ENCODE measurements at regions not wholly inside any gene's neighbourhood (a gene's known extent, or its start where the extent isn't known, plus 50 kb on each side); places are given as distances from the start of the nearest gene placed in this dataset.

DNA sequence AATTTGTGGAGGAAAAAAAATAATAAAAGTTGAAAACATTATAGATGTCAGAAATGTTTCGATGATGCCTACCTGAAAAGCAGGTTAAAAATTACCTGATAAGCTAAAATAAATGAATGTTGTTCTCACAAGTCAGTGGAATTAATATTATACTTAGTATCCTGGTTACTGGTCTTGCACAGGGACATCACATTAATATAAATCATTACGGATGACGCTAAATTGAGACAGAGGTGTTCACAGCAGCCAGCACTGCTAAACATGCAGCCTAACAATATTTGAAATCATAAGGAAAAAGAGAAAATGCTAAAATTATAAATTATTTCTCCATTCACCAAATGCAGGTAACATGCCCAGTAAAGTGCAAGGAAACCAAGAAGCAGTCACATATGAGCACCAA, 1130.0 kb downstream of the STPG2 start:
- no peak for DNase-seq
- H3K9me3 ChIP-seq, result no peaks in the 10 kb centered on the region
- intact Hi-C loops (cut with DNase I), result no loop called here
- no peaks in the 10 kb centered on the region for H3K36me3 ChIP-seq
- no peaks in the 10 kb centered on the region for H3K27me3 ChIP-seq
- 94 to 97% methylated on average over 3 of the region's 3 CpGs for WGBS, 2 donors
- no peaks in the 10 kb centered on the region for H3K4me1 ChIP-seq
- no peak for TF ChIP-seq CTCF (IDR thresholded peaks at IDR 0.05)
- H3K4me3 ChIP-seq (replicated peaks in 1 of 3), result no peak overlapping the region
- no peak overlapping the region for H3K27ac ChIP-seq

GRCh38 chr4:97013711-97014110, 1129.6 kb downstream of the STPG2 start:
- no peak for TF ChIP-seq CTCF (IDR thresholded peaks at IDR 0.05)
- no peak for TF ChIP-seq POLR2A (IDR thresholded peaks at IDR 0.05)
- no peak overlapping the region for H3K4me3 ChIP-seq (replicated peaks in 1 of 3)
- no peak overlapping the region for H3K27ac ChIP-seq
- H3K36me3 ChIP-seq, result no peaks in the 10 kb centered on the region
- no peaks in the 10 kb centered on the region for H3K9me3 ChIP-seq
- WGBS, 2 donors, result 72 to 79% methylated on average over 2 of the region's 2 CpGs
- intact Hi-C loops (cut with DNase I), result no loop called here
- no peak for DNase-seq
- no peaks in the 10 kb centered on the region for H3K27me3 ChIP-seq
- H3K4me1 ChIP-seq, result no peaks in the 10 kb centered on the region

DNA sequence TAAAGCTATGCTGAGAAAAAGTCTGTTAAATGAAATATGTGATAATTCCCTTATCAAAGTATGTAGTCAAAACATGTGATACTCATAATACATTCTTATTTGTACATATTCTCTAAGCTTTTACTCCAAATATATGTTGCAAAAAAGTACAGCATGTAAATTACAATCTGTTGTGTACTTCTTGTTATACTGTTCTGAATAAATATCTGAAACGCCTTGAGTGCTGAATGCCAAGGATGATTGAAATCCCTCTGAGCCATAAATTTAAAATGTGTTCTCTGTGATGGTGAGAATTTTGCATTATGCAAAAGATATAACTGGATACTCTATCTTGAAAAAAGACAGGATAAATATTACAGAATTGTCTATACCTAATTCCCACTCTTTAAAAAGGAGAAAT, 1128.0 kb downstream of the STPG2 start:
- DNase-seq, result no peak
- Histone ChIP-seq H3K36me3 (no peaks in the 10 kb centered on the region), H3K4me3 (replicated peaks in 1 of 3) (no peak overlapping the region), H3K27ac (no peak overlapping the region), H3K27me3 (no peaks in the 10 kb centered on the region), H3K4me1 (no peaks in the 10 kb centered on the region), H3K9me3 (no peaks in the 10 kb centered on the region)
- intact Hi-C loops (cut with DNase I), result no loop called here
- WGBS, 2 donors, result 82 to 90% methylated on average over 1 of the region's 1 CpG
- TF ChIP-seq CTCF (IDR thresholded peaks at IDR 0.05), result no peak
- no peak for TF ChIP-seq POLR2A (IDR thresholded peaks at IDR 0.05)

GRCh38 chr4:97016186-97016907, 1126.9 kb downstream of the STPG2 start:
- WGBS, 2 donors, result 80 to 87% methylated on average over 5 of the region's 5 CpGs

More at GRCh38 chr4:97016186-97016907, 1126.9 kb downstream of the STPG2 start:
- no peak for DNase-seq
- intact Hi-C loops (cut with DNase I), result no loop called here
- Histone ChIP-seq H3K9me3 (no peaks in the 10 kb centered on the region), H3K4me1 (no peaks in the 10 kb centered on the region), H3K27me3 (no peaks in the 10 kb centered on the region), H3K36me3 (no peaks in the 10 kb centered on the region), H3K27ac (no peak overlapping the region), H3K4me3 (replicated peaks in 1 of 3) (no peak overlapping the region)
- TF ChIP-seq POLR2A (IDR thresholded peaks at IDR 0.05), result no peak
- no peak for TF ChIP-seq CTCF (IDR thresholded peaks at IDR 0.05)
